Frontal cortex (tissue), 3 donors: ENCODE measurements at regions not wholly inside any gene's neighbourhood (a gene's known extent, or its start where the extent isn't known, plus 50 kb on each side); places are given as distances from the start of the nearest gene placed in this dataset.
"Not testable (repeated sequence)": the region's sequence is repeated elsewhere in the genome, so short reads cannot be mapped to it uniquely, and the experiment has no call there.

Experiments
- DNase-seq, 2 donors: peaks; one replicate each; pipeline ENCODE4 v3.0.0; 2012; ENCODE audit warnings: low spot score in 2 of 2
- FAIRE-seq: peaks from 2 replicates; lab custom pipeline; 2012; peaks lifted over from hg19 to GRCh38; lab: Jason Lieb, UNC
- donor health status: control.
- donor health status: control.
- donor health status: control.

DNA sequence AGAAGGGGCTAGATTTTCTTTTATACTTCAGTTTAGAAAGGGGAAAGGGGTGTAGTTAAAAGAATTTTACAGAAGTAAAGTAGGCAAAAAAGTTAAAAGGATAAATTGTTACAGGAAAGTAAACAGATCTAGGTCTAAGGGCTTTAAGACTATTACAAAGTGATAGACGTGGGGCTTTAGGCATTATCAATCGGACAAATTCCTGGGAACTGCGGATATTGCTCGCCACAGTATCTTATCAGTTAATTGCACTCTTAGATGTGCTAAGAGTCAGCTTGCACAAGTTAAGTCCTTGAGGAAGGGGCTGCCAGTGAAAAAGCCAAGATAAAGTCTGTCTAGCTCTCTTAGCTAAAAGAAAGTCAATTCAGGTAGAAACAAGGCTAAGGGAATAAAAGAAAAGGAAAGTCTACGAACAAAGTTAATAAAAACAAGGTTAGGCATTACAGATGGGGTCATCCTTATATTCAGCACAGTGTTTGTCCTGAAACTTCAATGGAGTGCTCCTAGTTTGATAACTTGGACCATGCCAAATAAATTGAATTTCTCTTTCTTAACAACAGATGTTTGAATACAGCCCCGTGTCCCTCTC lies 125.4 kb downstream of the ART5 start:
- DNase-seq, FAIRE-seq: not testable (repeated sequence)

DNA sequence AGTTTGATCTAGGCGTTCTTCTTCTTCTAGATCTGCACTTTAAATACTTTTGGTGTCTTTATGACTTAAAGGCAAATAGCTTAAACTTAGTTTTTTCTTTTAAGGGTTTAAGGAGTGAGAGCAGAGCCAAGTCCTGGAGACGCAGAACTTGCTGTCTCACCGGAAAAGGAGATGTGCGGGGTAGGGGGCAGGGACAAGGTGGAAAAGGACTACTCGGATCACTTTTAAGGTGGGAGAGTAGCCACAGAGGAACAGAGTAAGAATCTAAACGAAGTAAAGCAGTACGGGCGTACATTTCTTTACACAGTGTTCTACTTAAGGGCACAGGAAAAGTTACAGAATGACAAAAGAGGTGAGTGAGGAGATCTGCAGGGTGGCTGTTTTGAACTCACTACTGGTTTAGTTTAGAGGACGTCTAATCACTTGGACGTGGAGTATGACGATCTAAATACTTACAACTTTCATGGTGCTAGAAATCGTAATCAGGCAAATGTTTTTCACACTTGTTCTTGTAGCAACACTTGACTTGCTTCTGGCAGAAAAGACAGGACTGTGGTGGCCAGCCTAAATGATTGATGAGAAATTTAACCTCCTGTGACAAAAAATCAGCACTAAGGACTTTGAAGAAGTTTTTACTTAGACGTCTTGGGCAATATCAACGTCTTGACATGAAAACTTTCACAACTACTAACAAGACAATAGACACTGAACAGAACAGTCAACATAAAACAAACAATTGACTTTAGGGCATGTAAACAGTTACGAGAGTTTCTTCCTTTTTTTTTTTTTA lies 127.0 kb downstream of the ART5 start:
- not testable (repeated sequence) for DNase-seq, FAIRE-seq

DNA sequence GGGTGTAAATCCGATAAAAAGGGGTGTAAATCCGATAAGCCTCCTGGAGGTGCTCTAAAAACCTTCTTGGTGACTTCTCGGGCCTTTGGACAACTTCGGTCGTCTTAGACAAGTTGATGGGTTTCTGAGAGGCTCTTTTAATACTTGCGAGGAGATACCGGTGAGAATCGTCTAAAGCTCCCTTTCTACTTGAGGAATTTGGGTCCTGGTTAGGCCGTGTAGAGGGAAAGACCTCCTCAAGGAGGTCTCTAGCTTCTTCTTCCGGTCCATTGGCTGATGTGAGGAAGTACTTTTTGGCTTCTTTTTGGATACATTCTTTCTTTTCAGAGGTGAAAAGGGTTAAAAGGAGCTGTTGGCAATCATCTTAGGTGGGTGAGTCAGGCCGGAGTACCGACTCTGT lies 128.5 kb downstream of the ART5 start:
- not testable (repeated sequence) for FAIRE-seq

DNA sequence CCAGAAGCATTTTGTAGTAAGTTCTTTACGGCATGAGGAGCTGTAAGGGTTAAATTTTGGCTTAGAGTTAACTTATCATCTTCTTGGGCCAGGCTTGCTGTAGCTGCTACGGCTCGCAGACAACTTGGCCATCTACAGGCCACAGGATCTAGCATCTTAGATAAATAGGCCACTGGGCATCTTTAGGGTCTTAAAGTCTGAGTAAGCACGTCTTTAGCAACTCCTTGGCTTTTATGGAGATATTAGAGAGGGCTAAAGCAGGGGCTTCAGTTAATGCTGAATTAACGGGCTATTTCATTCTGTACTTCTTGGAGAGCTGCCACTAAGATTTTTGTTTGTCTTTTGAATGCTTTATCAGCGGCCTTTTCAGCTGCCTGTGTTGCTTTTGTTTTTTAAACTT lies 129.0 kb downstream of the ART5 start:
- DNase-seq, FAIRE-seq: not testable (repeated sequence)

More for the DNA sequence above, 128.5 kb downstream of the ART5 start:
- not testable (repeated sequence) for DNase-seq

DNA sequence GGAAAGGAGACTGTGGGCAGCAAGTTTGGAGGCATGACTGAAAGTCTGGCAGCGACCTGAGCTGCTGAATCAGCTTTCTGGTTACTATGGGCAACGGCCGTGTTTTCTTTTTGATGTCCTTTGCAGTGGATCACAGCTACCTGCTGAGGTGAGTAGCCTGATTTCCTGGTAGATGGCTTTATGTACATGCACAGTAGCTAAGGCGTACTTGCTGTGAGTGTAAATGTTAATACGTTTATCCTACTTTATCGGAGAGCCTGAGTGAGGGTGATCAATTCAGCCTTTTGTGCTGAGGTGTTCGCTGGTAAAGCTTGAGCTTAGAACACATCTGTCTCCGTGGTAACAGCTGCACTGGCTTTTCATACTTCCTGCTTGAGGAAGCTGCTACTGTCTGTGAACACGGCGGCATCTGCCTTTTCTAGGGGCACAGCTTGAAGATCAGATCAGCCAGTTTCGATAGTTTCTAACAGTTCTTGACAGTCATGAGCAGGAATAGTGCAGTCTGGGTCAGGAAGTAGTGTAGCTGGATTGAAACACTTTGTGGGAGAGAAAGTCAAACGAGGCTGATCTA lies 129.6 kb downstream of the ART5 start:
- not testable (repeated sequence) for FAIRE-seq, DNase-seq

DNA sequence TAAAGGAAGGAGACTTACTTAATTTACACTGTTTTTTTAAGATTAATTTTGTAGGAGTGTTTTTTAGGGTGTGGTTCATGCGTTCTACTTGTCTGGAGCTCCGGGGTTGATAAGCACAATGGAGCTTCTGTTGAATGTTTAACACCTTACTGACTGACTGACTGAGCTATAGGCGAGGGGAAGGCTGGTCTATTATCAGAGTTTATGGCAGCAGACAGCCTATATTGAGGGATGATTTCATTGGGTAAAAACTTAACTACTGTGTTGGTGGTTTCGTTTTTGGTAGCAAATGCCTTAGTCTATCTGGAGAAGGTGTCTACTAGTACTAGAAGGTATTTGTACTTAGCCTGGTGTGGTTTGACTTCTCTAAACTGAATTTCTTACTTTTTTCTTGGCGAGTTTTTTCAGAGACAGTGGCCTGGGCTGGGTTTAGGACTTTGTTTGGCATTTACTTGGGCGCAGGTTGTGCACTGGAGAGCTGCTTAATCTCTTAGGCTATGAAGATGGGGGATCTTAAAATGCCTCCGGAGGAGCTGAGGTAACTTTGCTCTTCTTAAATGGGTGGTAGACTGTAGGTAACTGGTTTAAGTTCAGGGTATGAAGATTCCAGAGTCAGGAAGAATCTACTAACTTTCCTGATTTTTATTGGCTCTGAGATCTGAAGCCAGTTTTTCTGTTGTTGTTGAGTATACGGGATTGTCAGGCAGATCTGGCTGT lies 130.2 kb downstream of the ART5 start:
- DNase-seq, FAIRE-seq: not testable (repeated sequence)

DNA sequence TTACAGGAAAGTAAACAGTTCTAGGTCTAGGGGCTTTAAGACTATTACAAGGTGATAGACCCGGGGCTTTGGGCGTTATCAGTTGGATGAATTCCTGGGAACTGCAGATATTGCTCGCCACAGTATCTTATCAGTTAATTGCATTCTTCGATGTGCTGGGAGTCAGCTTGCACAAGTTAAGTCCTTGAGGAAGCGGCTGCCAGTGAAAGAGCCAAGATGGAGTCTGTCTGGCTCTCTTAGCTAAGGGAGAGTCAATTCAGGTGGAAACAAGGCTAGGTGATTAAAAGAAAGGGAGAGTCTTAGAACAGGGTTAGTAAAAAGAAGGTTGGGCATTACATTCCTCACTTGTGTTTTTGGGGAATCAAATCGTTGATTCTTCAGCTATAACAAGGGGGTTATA lies 130.6 kb upstream of the ZNF195 start:
- DNase-seq, FAIRE-seq: not testable (repeated sequence)

DNA sequence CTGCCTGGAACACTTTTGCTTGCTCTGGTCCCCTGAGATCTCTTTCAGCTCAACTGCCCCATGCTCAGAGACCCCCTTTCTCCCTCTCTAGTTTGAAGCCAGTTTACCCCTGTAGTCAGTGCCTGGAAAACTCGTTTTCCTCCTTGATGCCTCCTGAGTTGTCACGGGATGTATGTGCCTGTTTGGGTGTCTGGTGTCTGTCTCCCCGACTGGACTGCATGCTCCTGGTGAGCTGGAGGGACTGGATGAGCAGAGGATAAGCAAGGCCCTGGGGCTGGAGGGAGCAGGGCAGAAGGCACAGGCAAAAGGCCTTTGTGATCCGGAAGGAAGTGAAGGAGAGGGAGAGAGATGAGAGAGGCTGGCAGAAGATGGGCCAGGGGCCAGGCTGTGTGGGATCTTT lies 120.3 kb upstream of the ZNF195 start:
- FAIRE-seq, DNase-seq: not testable (repeated sequence)

DNA sequence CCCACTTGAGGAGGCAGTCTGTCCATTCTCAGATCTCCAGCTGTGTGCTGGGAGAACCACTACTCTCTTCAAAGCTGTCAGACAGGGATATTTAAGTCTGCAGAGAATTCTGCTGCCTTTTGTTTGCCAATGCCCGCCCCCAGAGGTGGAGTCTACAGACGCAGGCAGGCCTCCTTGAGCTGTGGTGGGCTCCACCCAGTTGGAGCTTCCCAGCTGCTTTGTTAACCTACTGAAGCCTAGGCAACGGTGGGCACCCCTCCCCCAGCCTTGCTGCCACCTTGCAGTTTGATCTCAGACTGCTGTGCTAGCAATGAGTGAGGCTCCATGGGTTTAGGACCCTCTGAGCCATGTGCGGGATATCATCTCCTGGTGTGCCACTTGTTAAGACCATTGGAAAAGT lies 119.4 kb upstream of the ZNF195 start:
- DNase-seq, FAIRE-seq: not testable (repeated sequence)

DNA sequence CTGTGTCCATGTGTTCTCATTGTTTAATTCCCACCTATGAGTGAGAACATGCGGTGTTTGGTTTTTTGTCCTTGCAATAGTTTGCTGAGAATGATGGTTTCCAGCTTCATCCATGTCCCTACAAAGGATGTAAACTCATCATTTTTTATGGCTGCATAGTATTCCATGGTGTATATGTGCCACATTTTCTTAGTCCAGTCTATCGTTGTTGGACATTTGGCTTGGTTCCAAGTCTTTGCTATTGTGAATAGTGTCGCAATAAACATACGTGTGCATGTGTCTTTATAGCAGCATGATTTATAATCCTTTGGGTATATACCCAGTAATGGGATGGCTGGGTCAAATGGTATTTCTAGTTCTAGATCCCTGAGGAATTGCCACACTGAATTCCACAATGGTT lies 114.2 kb upstream of the ZNF195 start:
- DNase-seq, FAIRE-seq: not testable (repeated sequence)

DNA sequence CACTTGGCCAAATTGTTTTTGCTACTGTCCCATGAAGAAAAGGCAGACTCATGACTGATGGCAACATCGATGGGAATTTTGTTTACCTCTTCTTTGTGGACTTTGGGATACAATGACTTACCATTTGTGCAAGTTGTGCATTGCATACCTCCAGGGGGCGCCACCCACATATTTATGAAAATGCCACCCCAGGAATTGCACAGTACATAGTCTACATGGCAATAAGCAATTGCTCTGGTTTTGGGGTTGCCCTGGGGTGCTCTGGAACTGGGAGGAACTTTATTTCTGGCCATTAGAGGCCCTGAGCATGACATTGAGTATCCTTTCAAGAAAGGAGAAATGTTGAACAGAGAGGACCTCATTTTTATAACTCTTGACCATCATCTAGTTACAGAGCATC lies 109.1 kb upstream of the ZNF195 start:
- FAIRE-seq, result not testable (repeated sequence)

DNA sequence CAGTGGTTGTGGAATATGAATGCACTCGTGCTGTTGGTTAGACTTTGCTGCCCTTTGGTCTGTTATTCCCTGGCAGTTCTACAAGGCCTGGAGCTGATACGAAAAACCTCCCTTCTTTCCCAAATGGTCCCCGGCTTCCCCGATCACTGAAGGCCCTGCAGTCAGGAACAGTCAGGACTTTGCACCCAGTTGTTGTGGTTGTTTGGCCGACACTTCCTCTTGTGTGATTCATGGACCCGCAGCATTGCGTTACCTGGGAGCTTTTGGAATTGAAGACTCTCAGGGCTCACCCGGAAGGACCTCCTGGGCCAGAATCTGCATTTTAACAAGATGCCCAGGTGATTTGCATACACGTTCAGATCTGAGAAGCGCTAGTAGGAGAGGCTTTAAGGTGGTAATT lies 106.8 kb upstream of the ZNF195 start:
- not testable (repeated sequence) for FAIRE-seq, DNase-seq

More for the DNA sequence above, 109.1 kb upstream of the ZNF195 start:
- DNase-seq, result not testable (repeated sequence)

DNA sequence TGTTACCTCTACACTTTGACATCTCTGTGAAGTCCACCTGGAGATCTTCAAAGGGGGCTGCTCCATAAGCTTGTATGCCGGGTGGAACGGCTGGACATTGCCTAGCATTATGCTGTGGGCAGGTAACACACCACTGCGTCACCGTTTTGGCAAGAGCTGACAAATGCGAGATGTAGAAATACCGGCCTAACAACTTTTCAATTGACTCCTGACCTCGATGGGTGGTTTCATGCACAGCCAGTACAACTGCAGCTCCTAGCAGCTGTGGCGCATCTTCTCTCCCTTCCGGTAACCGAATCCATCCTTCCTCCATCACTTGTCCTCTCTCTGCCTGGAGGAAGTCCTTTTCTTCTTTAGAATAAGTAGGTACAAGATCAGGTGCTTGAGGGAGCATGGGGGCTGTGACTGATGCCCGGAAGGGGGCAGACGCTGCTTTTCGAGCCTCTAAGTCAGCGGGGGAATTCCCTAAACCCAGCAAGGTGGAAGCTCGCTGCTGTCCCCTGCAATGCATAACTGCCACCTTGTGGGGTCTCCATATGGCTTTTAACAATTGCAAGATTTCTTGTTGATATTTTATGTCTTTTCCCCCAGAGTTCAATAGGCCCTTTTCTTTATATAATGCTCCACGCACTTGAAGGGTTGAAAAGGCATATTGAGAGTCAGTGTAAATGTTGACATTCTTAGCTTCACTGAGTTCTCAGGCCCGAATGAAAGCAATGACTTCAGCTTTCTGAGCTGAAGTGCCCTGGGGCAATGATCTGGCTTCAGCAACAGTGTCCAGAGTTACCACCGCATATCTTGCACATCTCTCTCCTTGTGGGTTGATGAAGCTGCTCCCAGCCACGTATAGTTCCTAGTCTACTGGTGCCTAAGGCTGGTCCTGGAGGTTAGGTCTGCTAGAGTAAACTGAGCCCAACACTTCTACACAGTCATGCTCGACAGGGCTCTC lies 98.3 kb upstream of the ZNF195 start:
- FAIRE-seq, DNase-seq: not testable (repeated sequence)

DNA sequence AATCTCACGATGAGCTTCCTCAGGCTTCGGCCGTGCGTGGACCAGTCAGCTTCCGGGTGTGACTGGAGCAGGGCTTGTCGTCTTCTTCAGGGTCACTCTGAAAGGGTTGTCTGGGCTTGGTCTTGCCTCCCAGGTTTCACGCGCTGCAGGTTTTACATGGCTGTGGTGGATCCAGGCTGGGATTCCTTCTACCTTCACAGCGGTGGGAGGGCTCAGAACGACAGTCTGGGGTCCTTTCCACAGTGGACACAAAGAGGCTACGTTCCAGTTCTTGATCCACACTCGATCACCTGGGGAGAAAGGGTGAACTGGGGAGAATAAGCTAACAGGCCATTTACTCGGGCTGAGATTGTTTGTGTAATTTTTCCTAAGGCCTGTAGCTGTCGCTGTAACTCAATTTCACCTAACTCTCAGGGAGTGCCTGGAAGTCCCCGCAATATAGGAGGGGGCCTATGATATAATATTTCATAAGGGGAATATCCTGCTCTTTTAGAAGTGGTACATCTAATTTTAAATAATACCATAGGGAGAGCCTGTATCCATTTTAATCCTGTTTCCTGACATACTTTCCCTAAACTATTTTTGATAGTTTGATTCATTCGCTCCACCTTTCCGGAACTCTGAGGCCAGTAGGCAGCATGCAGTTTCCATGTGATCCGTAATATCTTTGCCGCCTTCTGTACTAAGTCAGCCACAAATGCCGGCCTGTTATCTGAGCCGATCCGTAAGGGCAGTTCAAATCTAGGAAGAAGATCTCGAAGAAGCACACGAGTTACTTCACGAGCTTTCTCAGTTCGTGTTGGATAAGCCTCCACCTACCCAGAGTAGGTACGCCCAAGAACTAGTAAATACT lies 97.4 kb upstream of the ZNF195 start:
- not testable (repeated sequence) for FAIRE-seq, DNase-seq

DNA sequence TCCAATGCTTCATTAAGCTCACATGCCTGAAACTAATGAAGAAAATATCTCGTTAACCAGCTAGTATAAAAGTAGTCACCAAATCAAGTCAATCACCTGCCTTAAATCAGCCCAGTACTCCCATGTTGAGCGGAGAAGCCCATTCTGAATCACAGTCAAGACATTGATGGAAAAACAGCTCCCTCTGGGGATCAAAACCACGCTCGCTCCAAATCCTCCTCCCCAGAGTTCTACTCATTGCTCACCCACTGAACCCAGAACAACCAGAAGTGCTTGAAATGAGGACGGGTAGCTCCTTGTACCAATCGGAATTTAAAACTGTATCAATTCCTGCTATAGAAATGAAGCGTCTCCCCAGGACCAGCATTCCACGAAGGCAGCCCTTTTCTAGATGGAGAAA lies 90.0 kb upstream of the ZNF195 start:
- not testable (repeated sequence) for DNase-seq, FAIRE-seq

DNA sequence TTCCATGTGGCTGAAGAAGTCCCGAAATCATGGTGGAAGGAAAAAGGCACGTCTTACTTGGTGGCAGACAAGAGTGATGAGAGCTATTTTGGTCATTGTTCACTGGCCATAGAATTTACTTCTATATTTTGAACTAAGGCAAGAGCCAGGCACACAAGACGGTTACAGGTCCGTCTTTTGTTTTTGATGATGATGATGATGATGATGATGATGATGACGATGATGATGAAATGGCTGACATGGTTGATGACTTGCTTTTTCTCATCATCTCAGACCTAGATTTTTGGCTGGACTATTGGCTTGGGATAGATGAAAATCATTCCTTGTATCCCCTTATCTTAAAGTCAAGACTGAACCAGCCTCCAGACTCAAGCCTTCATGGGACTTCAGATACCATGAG lies 88.7 kb upstream of the ZNF195 start:
- DNase-seq, FAIRE-seq: not testable (repeated sequence)

DNA sequence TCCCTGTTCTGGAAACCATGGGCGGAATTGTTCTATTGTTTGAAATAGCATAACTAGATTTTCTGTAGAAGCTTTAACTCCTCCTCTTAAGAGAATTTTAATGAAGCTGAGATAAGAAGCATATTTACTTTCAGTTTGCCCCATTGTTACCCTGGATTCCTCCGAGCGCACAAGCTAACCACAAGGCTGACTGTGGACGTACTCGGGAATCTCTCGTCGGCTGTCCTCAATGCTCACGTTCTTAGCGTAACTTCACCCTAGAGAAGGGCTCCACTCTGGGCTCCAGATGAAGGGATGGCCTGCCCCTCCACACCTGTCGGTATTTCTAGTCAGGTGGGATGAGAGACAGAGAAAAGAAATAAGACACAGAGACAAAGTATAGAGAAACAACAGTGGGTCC lies 76.7 kb upstream of the ZNF195 start:
- not testable (repeated sequence) for FAIRE-seq, DNase-seq

DNA sequence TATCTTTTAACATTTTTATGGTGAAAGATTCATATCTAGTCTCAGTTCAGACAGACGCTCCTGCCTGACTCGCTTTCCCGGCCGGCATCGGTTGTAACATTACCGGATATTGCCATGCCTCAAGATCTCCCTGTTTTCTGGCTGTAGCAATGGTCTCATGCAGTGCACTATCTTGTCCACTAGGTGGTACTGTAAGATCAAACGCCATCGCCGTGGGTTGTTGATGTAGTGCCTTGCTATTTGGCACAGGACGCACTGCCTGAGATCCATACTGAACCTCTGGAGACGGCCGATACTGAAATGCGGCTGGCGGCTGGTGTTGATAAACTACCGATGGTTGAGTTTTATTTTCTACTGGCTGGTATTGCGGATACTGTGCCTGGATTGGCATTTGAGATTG lies 75.9 kb upstream of the ZNF195 start:
- not testable (repeated sequence) for FAIRE-seq, DNase-seq
